C4-2B (cell line): ENCODE measurements at regions not wholly inside any gene's neighbourhood (a gene's known extent, or its start where the extent isn't known, plus 50 kb on each side); places are given as distances from the start of the nearest gene placed in this dataset.

Experiments
- CTCF ChIP-seq: fragments of 450-650 bp; conservative IDR thresholded peaks from 2 replicates; pipeline ENCODE4 v1.5.1; 2017; ENCODE audit warnings: mild to moderate bottlenecking
- ZFX ChIP-seq: fragments of 450-650 bp; IDR thresholded peaks from 2 replicates; pipeline ENCODE4 v1.6.1; 2017

DNA sequence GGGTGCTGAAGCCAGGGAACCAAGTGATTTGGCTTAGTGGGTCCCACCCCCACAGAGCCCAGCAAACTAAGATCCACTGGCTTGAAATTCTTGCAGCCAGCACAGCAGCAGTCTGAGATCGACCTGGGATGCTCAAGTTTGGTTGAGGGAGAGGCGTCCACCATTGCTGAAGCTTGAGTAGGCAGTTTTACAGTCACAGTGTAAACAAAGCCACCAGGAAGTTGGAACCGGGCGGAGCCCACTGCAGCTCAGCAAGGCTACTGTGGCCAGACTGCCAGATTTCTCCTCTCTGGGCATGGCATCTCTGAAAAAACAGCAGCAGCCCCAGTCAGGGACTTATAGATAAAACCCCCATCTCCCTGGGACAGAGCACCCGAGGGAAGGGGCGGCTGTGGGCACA is 424.1 kb upstream of the TENM4 start:
- TF ChIP-seq CTCF = no peak
- no peak for TF ChIP-seq ZFX
